K562 (cell line): ENCODE measurements at regions not wholly inside any gene's neighbourhood (a gene's known extent, or its start where the extent isn't known, plus 50 kb on each side); places are given as distances from the start of the nearest gene placed in this dataset.

Source experiments
- ARID3A ChIP-seq: IDR thresholded peaks from 2 replicates; pipeline ENCODE4 v1.6.1; 2012; ENCODE audit warnings: low read depth, low read length, improper control_type of control experiment, borderline replicate concordance
- DEAF1 ChIP-seq: fragments of 450-650 bp; formaldehyde crosslinking; IDR thresholded peaks from 2 replicates; pipeline ENCODE4 v1.4.0; 2020; ENCODE audit warnings: mild to moderate bottlenecking, moderate library complexity
- EP400 ChIP-seq: fragments of 450-650 bp; IDR thresholded peaks from 2 replicates; pipeline ENCODE4 v1.6.1; 2017; ENCODE audit warnings: antibody characterized with exemption, mild to moderate bottlenecking, moderate library complexity
- GTF3C2 ChIP-seq: IDR thresholded peaks from 3 replicates; pipeline ENCODE4 v1.6.1; 2011; ENCODE audit warnings: borderline replicate concordance, mild to moderate bottlenecking, moderate library complexity; ENCODE audit not compliant: insufficient read length; ENCODE audit errors: extremely low read depth
- KDM1A ChIP-seq, 2 experiments: fragments of 450-650 bp; IDR thresholded peaks; 2 replicates each; pipeline ENCODE4 v1.6.1; 2016; ENCODE audit warnings: mild to moderate bottlenecking in 2 of 2
- NFXL1 ChIP-seq: fragments of 450-650 bp; formaldehyde crosslinking; IDR thresholded peaks from 2 replicates; pipeline ENCODE4 v1.4.0; 2021; ENCODE audit warnings: mild to moderate bottlenecking
- PML ChIP-seq: IDR thresholded peaks from 2 replicates; pipeline ENCODE4 v1.6.1; 2012; ENCODE audit warnings: low read length, inconsistent platforms
- RFX5 ChIP-seq: IDR thresholded peaks from 2 replicates; pipeline ENCODE4 v1.6.1; 2011; ENCODE audit warnings: low read depth, mild to moderate bottlenecking, improper control_type of control experiment, low read length
- SMAD2 ChIP-seq: fragments of 150-350 bp; IDR thresholded peaks from 2 replicates; pipeline ENCODE4 v1.6.1; 2014; ENCODE audit warnings: low read depth, mild to moderate bottlenecking, low read length
- SRSF1 ChIP-seq: fragments of 200-400 bp; formaldehyde crosslinking; IDR thresholded peaks from 2 replicates; pipeline ENCODE4 v1.6.1; 2017; ENCODE audit warnings: mild to moderate bottlenecking, low read depth, low read length, moderate library complexity
- ZNF707 ChIP-seq: fragments of 250-450 bp; sonication (Bioruptor Pico); conservative IDR thresholded peaks from 2 replicates; pipeline ENCODE4 v1.8.0; 2022; ENCODE audit warnings: inconsistent platforms, mild to moderate bottlenecking, moderate library complexity
- TF ChIP-seq, protein P1 (sequence below): sonication (generic); formaldehyde crosslinking; IDR thresholded peaks from 2 replicates; pipeline ENCODE4 v1.8.0; 2022; ENCODE audit warnings: mild to moderate bottlenecking, missing genetic modification reagents

DNA sequence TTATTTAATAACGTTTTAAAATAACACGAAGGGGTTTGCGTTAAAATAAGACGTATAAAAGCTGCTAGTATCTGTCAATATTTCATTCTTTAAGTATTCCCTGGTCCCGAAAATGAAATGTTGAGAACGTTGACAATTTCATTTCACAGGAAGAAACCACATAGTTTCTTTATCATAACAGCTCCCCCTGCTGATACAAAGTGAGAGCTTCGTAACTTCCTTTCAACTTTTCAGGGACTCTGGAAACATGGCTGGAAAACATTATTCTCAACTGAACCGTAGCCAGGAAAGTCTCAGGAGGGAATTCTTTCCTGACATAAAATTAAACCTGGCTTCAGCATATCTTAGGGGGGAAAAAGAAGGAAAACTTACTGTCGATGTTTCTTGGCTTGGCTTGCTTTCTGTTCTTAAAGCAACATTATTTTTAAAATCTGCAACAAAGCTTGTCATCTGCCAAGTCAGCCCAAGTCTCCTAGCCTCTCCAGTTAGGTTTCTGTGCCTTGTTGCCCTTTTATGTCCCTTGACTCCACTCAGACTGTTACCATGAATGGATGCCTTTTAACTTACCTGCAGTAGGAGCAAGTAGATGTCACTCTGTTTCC lies 122.9 kb upstream of the DAB2 start (continued):
- TF ChIP-seq DEAF1 (peak; percentile 90), KDM1A (IDR thresholded peaks at IDR 0.05) (no peak), EP400 (no peak), PML (0 out of 2 replicates have a peak, but pooled peaks have one; percentile 16), GTF3C2 (no peak), SRSF1 (no peak), ZNF707 (CRISPR knock-in tag) (no peak), SMAD2 (no peak), RFX5 (no peak), NFXL1 (no peak), ARID3A (peak; percentile 67; the same call in 1 of the 2 replicates)
- TF ChIP-seq, protein P1, sequence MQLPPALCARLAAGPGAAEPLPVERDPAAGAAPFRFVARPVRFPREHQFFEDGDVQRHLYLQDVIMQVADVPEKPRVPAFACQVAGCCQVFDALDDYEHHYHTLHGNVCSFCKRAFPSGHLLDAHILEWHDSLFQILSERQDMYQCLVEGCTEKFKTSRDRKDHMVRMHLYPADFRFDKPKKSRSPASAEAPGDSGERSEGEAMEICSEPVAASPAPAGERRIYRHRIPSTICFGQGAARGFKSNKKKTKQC = no peak
